Muscle of arm (tissue), 1 donor: ENCODE measurements at regions not wholly inside any gene's neighbourhood (a gene's known extent, or its start where the extent isn't known, plus 50 kb on each side); places are given as distances from the start of the nearest gene placed in this dataset.

Experiments
- DNase-seq: peaks from one replicate; pipeline ENCODE4 v3.0.0-alpha.2; 2013

DNA sequence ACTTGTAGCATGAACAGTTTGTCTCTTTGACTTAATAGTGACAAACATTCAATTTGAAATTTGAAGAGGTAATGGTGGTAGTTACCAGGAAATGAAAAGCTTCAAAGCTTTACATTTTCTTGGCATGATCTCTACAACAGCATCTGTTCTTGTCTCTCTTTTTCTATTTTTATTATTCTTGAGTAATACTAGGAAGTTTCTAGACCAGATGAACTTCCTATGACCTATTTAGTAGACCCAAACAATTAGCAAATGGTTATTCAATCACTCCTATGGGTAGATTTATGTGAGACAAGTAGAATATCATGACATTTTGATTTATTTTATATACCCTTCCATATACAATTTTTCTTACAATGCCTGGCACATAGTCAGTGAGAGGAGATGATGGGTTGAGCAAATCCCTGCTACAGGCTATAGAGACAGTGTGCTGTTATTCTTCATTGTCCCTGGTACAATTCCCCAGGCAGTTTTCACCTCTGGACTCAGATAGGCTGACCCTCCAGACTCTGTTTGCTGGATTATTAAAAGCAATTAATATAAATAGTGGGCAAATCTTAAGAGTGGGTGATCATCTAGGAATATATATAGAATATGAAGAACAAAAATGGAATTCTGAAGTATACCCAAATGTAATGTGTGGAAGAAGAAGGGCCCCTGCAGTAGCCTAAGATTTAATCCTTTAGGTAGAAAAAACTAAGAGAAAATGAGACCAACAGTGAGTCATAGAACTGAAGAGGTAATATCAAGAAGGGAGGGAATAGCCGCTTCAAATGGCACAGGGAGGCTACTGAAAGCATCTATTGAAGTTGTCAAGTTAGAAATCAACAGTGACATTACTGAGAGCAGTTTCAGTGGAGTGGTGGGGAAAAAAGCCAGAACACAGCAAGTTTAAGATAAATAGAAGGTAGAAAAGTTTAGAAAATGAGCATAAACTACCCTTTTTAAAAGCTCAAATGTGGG is 512.0 kb downstream of the FOXG1 start:
- DNase-seq = no peak

DNA sequence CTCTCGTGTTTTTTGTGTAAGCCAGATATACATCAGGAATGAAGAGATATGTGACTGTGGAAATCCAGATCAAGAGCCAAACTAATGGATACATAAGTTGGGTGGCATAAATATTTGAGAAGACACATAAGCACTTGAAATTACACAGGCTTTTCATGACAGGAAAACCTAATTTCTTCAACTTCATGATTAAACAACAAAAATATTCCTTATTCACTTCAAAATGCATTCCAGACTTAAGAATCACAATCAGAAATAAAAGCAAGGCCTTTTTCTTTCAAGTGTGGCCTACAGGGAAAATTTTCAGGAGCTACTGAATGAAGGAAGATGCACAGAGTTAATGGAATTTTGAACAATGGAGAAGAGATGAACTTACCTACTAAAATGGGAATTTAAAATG is 515.6 kb downstream of the FOXG1 start:
- DNase-seq = no peak

DNA sequence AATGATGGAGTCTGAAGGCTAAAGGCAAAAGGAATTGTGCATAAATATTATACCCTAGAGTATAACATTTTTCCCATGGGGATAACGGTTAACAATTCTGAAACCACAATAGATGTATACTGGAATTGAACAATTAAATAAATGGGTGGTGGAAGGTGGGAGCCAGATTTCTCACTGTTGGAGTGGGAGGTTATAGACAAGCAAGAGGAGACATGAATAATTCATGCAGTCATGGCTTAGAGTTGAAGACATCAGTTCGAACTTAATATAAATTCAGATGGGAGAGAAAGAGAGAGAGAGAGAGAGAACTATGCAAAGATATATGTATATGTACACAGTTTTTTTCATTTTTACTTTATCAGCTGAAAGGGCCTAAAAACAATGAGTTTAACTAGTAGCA is 523.9 kb downstream of the FOXG1 start:
- DNase-seq = no peak

DNA sequence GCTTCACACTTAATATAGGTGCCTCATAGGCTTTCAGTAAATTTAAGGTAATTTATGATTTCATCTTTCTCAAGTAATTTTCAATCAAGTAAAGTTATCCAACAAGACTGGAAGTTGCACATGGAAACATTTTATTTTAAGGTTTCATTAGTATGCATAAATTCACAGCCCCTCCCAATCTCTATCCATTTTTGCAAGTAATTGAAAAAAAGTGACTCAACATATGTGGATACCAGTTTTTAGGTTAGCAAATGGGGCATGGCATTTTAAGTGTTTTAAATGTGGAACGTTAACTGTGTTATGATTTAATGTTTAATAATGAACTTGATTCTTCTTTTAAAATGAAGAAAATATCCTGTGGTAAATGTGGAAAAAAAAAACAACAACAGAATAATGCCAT is 532.8 kb downstream of the FOXG1 start:
- DNase-seq = no peak

DNA sequence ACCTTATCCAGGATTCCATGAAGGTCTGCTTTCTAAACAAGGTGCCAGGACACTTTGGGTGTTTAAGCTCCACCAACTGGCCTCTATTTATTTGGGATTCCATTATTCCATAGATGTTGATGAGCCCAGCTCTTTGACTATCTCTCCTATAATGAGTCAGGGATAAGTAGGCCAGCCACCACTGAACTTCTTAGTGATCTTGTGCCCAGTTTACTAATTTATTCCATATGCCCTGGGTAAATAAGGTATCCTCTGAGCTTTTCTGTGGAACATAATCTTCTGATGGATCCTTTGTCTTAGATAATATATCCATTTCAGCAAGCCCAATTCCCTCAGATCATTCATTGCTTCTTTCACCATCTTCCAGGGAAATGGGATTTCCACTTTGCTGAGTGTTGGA is 535.0 kb downstream of the FOXG1 start:
- DNase-seq = no peak

DNA sequence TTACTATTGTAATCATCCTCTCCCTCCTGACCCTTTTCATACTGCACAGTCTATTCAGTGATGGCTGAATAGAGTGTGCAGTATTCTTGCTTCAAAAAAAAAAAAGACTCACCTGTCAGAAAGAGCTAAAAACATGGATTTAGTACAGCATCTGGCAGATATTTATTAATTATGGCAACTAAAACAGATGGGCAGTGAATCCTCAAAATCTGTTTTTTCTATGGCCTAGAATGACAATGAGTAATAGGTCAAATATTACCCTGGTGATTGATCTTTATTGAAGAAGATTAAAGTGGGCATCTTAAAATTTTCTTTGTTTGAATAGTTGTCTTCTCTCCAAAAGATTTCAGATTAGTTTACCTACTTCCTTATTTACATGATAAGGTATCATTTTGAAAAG is 543.6 kb downstream of the FOXG1 start:
- DNase-seq = no peak

DNA sequence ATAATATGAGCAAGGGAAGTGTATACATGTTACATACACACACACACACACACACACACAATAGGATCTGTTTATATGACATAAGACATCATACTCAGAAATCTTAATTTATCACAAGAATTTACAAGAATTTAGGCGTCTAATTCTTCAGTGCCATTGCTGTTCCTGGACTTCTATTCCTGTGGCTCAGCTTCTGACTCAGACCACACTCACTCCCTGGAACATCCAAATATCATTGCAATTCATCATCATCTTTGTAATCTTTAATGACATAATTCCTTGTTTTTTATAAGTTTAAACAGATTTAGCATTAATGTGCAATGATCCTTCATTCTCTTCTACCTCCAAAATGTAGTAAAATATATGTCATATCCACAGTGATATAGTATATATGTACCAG is 544.2 kb downstream of the FOXG1 start:
- DNase-seq = no peak

DNA sequence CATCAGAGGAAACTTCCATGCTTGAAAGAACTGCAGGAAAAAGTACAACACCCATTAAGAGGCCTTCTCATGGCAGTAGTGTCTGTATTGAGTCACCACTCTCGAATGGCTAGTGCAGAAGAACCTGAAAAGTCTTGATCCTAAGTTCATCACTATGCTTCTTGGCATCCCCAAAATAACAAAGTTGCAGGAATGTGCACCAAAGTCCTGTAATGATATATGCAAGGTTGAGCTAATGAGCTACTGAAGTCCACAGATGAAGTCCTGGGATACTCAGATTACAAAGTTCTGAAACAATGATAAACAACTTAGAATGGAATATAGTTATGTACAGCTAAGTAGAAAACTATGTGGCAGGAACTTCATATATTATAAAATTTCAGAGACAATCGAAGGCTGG is 545.4 kb downstream of the FOXG1 start:
- no peak for DNase-seq

DNA sequence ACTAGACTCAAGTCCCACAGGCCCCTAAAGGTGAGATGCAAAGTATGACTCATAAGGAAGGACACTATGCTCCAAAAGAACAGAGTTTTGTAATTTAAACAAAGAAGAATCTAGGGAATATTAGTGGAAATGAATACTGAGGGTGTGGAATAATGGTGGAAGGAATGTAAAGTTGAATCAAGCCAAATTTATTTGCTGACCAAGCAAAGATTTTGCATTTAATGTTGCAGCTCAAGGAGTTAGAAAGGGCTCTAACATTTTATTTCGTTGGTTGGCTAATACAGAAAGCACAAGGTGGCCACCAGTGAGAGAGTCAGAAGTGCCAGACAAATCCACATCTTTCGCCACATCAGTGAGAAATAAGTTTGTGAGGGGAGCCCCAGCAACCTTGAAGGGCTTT is 550.3 kb downstream of the FOXG1 start:
- DNase-seq = no peak

DNA sequence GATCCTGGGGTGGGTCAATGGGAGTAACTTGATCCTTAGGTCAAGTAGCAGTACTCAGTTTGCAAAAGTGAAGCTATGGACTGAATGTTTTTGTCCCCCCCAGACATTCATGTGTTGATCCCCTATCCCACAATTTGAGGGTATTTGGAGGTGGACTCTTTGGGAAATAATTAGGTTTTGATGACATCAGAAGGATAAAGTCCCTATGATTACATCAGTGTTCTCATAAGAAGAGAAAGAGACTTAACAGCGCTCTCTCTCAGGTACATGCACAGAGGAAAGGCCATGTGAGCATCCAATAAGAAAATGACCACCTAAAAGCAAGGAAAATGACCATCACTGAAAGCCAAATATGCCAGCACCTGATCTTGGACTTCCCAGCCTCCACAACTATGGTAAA is 550.8 kb downstream of the FOXG1 start:
- no peak for DNase-seq

DNA sequence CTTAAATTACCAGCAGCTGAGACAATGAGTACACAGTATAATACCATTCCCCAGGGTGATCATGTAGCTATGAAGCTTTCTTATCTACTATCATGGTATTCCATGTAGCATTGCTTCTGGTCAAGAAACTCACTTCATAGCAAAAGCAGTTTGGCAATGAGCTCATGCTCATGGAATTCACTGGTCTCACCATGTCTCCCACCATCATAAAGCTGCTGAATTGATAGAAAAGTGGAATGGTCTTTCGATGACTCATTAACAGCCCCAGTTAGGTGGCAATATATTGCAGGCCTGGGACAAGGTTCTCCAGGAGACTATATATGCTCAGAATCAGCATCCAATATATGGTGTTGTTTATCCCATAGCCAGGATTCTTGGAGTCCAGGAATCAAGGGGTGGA is 553.7 kb downstream of the FOXG1 start:
- DNase-seq = no peak

DNA sequence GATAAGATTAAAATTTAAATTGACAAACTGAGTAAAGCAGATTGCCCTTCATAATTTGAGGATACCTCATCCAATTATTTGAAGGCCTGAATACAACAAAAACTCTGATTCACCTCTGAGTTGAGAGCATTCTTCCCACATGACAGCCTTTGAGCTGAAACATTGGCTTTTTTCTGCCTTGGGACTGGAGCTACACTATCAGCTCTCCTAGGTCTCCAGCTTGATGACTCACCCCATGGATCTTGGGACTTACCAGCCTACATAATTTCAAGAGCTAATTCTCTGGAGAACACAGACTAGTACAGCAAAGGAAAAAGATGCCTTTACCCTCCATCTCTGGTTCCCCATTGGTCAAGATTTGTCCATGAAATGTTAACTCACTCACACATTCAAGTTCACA is 555.1 kb downstream of the FOXG1 start:
- DNase-seq = no peak

DNA sequence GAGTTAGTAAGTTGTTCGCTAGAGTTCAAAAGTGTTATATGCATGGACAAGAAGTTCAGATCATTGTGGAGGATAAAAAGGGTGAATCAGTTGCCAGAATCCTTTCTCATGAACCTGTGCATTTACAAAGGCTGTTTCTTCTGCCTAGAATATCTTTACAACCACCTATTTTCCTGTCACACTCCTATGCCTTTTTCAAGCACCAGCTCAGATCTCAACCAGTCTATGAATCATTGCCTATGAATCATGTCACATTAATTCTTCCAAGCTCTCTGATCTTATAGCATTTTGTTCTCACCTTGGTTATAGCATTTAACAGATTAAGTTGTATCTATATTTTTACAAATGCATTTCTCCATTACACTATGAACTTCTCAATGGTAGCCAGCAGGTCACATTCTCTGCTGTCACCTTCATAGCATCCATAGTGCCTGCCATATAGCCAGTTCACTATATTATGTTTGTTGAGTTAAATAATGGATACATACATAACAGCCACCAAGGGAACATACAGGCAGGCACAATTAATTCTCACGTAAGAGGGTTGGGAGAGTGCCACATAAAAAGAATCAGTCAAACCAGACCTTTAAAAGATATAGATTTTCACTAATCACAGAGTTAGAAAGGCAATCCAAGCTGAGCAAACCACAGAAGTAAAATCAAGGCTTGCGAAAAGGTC is 573.0 kb downstream of the FOXG1 start:
- DNase-seq = no peak

DNA sequence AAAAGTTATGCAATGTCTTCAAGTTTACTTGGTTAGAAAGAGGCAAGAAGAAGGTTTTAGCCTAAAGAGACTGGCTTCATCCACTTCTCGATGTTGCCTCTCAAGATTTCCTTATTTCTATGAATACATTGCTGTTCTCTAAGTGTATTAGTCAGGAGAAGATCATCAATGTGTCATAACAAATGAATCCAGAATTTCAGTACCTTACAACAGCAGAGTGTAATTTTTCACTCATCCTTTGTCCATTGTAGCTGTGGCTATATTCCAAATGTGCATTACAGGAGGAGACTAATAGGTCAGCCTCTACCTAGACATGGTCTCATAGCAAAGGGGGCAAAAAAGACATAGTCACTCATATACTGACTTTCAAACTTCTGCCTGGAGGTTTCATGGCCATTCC is 579.1 kb downstream of the PRKD1 start:
- DNase-seq = no peak

DNA sequence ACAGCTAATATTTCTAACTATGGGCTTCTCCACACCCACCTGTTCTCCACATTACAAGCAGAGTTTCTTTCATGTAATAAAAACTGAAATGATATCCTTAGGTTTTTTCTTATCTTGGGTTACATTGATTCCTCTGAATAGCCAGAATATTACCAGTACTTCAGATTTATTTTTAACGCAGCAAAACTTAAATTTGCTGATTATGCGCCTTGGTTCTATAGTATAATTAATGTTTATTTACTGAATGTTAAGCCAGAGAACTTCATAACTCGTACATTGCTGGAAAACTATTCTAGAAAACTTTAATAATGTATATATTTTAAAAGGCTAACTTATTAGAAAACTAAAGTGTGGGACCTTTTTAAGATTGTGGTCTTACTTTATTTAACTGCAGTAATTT is 577.2 kb downstream of the PRKD1 start:
- DNase-seq = no peak

DNA sequence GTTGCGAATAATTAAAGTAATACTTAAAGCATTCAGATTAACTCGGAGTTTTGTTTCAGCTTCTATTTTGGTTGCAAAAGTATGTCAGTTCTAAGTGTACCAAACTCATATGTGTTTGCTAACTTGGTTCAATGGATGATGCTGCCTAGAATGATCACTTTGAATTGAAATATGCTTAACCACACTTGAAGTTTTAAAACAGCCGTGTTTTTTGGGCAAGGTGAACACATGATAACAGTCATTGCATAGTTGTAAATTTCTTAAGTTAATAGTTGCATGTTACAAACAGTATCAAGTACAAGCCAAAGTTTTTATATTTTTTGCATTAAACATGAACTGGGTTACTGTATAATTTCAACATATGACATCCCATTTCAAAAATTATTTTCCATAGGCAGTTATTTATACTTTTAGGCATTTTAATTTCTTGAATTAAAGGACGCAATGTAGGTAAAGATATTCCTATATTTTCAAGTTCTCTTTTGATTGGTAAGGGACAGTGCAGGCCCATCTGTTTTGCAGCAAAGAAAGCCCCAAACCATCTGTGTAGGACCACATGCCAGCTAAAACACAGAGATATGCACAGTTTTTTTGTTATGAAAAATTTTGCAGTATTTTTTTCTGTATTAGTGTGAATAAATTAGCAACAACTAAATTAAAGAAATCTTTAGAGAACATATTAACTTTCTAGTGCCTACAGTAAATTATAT is 575.5 kb downstream of the PRKD1 start:
- no peak for DNase-seq

DNA sequence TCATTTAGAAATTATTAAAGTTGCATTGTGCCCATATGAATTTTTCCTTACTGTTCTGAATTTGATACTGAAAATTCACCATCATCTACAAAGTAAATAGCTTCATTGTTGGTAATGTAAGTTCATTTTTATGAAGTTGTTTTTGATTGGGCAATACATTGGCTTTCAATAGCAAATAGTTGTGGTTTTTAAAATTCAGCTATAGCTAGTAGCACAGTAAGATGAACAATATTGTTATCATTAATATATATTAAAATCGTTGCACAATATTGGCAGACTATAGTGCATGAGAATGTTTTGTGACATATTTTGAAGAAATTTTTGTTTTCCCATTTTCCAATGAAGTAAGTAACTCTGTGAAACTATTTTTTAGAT is 575.0 kb downstream of the PRKD1 start:
- no peak for DNase-seq

DNA sequence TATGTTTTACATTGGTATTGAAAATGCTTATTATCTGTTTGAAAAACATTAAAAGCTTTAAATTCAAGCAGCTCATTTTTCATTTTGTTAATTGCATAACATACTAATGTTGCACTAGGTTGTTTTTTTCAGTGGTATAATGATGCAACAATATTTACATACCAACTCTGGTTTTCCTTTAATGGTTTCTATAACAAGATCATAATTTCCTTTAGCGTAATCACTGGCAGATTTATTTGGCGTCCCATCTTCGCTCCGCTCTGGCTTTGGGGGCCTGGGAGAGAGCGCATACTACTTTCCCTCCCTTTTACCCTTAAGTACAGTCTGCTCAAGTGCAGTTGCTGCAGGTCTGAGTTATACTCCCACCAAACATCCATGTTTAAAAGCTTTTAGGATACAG is 574.1 kb downstream of the PRKD1 start:
- no peak for DNase-seq

DNA sequence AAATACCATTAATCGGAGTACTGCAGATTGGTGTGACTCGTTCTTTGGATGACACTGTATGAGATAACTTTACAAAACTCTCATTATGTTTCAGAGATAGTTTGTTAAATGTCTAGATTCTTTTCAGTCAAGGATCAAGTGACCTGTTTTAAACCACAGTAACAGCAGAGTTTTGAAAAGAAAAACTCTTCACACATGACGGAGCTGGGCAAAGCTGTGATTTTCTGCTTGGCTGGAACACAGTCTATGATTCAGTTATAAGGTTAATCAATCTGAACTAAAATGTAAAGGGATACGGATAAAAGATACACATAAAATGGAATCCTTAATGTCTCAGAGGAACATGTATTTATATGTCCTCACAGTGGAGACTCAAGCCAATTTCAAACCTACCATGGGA is 573.2 kb downstream of the PRKD1 start:
- no peak for DNase-seq

DNA sequence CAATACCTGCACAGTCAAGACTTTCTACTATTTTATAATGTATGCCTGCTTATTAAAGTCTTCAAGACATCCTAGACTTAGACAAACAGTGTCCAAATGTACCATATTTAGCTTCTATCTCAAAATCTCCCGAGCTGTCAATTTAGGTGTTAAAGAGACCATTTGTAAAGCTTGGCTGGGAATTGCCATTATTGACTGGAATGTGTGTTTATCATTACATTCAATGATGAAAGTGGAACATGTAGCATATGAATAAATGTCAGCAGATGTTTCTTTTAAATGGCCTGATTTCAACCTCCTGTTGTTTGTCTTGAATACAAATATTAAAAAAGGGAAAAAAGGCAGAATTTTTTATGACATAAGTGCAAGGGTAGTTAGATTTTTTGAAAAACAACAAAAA is 572.3 kb downstream of the PRKD1 start:
- no peak for DNase-seq

DNA sequence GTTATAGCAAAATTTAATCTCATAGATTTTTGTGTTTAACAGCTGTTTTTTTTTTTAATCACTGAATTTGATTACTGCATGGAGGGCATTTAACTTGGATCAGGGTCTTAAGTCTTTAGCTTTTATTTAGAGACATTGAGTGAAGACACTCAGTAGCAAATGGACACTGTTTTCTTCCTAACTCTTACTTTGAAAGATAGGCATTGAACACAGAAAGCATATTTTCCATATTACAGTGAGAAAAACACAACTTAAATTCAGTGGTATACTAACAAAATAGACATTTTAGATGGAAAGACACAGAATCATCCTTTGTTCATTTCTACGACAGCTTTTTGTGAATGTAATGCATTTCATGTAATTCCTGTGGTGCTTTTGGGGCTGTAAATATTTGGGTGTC is 571.8 kb downstream of the PRKD1 start:
- DNase-seq = no peak

DNA sequence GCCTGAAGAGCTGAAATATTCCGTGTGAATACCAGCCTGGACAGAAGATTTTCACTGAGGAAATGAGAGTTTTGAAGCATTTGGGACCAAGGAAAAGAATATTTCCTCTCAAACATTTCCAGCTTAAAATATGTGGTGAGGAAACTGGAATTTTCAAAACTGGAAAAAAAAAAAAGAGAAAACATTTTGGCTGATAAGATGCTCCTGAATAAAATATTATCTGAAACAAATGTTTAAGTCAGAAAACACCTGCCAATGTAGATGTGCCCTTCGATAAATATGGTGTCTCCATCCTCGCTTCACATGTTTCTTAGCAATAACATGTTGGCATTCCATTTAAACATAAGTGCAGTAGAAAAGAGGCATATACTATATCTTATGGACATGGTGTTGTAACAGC is 567.0 kb downstream of the PRKD1 start:
- no peak for DNase-seq

DNA sequence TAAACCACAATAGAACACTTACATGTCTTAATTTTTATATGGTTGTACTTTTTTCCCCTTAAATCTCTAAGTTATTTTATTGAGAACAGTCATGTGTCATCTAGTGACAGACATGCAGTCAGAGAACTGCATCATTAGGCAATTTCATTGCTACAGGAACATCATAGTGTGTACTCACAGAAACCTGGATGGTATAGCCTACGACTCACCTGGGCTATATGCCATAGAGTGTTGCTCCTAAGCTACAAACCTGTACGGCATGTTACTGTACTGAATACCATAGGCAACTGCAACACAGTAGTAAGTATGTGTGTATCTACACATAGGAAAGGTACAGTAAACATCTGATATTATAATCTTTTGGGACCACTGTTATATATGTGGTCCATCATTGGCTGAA is 557.6 kb downstream of the PRKD1 start:
- no peak for DNase-seq
